HG03108 (cell line): ENCODE measurements at regions not wholly inside any gene's neighbourhood (a gene's known extent, or its start where the extent isn't known, plus 50 kb on each side); places are given as distances from the start of the nearest gene placed in this dataset.
"Not testable (repeated sequence)": the region's sequence is repeated elsewhere in the genome, so short reads cannot be mapped to it uniquely, and the experiment has no call there.

Experiments
- ATAC-seq: cut with Tn5 transposase; IDR thresholded peaks from one replicate; pipeline ENCODE4 v1.9.1; 2021; ENCODE audit warnings: moderate library complexity; ENCODE audit not compliant: unreplicated experiment

- ATAC-seq, result not testable (repeated sequence)
Measured at GRCh38 chr9:66152406-66152805, 415.5 kb downstream of the FOXD4L4 start.

- peak; percentile 100 for ATAC-seq
Measured at GRCh38 chr9:66153021-66153725, 416.2 kb downstream of the FOXD4L4 start.

DNA sequence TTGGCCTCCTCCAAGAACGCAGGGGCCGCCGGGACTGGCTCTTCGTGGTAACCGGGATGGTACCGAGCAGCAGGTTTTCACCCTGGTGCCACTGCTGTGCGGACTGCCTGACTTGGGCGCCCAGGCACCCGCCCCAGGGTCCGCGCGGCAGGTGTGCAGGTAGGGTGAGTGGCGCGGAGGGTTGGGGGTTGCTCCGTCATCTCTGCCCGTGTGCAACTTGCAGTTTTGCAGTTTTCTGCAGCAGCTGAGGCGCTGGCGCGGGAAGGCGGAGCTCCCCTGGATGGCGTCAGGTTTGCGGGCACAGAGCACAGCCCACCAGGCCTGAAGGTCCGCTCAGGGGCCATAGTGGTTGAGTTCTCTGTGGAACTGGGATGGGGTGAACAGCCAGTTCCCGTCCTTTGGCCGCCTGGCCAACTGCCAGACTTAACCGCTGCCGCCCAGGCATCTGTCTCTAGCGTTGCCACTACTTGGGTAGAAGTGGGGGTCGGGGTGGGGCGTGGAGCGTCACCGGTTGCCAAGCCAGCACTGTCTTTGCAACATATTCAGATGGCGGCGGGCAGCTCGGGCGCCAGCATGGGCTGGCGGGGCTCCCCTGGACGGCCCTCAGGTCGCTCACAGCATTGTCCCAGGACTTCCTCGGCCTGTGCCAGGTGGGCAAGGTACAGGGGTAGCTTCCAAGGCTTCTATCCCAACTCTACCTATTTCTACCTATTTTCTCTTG, 417.2 kb downstream of the FOXD4L4 start:
- not testable (repeated sequence) for ATAC-seq

GRCh38 chr9:66182316-66182715, 445.4 kb downstream of the FOXD4L4 start:
- not testable (repeated sequence) for ATAC-seq

DNA sequence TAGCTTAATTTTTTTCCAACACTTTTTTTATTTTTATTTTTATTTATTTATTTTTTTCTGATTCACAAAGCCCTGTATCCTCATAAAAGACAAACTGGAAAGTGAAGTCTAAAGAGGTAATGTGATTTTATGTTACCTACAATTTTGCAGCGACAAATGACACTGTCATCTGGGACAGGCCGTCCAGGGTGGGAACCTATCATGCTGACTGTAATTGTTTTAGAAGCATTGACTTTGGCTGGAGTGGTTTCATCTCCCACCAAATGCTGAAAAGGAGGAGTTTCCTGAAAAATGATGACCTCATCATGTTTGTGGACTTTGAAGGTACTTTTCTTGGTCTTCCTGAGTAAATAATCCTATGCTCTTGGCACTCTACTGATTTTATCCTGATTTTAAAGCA, 446.7 kb downstream of the FOXD4L4 start:
- ATAC-seq, result not testable (repeated sequence)

GRCh38 chr9:66197199-66197598, 460.3 kb downstream of the FOXD4L4 start:
- ATAC-seq, result not testable (repeated sequence)

GRCh38 chr9:66198421-66198820, 461.5 kb downstream of the FOXD4L4 start:
- not testable (repeated sequence) for ATAC-seq

DNA sequence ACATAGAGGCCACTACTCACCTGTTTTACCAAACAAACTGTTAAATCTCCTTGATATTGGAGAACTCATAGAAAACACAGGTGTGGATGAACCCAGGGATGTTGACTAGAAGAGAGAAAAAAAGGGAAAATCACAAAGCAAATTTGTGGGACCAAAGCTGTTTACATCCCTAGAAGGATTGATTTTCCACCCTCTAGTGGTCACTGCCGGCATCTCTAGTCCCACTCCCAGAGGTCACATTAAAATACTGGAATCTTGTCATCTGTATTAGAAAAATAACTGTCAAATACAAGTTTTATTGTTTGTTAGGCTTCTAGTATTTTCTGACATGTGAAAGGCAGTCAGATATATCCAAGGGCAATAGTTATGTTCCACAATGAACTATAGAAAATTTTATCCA, 469.7 kb downstream of the FOXD4L4 start:
- ATAC-seq, result not testable (repeated sequence)

GRCh38 chr9:66207914-66208313, 471.0 kb downstream of the FOXD4L4 start:
- not testable (repeated sequence) for ATAC-seq

- ATAC-seq, result not testable (repeated sequence)
Measured at GRCh38 chr9:66244763-66245162, 507.8 kb downstream of the FOXD4L4 start.

DNA sequence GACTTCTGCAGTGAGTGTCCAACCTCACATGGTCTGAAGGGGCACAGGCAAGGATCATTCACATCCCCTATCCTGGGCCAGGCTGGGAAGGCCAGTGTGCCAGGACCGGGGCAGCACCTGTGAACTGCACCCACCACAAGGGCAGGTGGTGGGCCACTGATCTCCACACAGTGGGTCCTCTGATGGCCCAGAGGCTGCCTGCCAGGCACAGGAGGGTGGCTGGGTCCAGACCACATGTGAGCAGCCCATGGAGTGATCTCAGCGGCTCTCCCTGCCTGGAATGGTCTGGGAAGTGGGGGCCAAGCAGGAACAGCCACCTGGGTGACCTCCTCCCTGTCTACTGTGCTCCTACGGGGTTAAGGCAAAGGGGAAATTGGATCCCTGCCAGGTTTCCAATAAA, 508.5 kb downstream of the FOXD4L4 start:
- ATAC-seq, result not testable (repeated sequence)

GRCh38 chr9:66257581-66257980, 520.6 kb downstream of the FOXD4L4 start:
- not testable (repeated sequence) for ATAC-seq

- ATAC-seq, result not testable (repeated sequence)
Measured at GRCh38 chr9:66261576-66261975, 524.6 kb downstream of the FOXD4L4 start.

DNA sequence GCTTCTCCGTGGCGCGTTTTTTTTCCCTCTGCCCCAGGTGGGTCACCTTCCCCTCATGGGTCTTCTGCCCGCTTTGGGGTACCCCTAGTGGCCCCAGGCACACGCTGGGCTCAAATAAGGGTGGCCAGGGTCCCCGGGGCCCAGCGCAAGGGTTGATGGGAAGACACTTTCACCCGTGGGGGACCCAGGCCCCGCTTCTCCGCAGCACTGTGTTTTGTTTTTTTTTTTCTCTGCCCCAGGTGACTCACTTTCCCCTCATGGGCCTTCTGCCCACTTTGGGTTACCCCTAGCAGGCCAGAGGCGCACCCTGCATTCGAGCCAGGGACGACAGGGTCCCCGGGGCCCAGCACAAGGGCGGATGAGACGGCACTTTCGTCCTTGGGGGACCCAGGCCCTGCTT, 526.7 kb downstream of the FOXD4L4 start:
- not testable (repeated sequence) for ATAC-seq

GRCh38 chr9:66264786-66265185, 527.8 kb downstream of the FOXD4L4 start:
- ATAC-seq, result not testable (repeated sequence)

- not testable (repeated sequence) for ATAC-seq
Measured at GRCh38 chr9:66266202-66266601, 529.3 kb downstream of the FOXD4L4 start.

DNA sequence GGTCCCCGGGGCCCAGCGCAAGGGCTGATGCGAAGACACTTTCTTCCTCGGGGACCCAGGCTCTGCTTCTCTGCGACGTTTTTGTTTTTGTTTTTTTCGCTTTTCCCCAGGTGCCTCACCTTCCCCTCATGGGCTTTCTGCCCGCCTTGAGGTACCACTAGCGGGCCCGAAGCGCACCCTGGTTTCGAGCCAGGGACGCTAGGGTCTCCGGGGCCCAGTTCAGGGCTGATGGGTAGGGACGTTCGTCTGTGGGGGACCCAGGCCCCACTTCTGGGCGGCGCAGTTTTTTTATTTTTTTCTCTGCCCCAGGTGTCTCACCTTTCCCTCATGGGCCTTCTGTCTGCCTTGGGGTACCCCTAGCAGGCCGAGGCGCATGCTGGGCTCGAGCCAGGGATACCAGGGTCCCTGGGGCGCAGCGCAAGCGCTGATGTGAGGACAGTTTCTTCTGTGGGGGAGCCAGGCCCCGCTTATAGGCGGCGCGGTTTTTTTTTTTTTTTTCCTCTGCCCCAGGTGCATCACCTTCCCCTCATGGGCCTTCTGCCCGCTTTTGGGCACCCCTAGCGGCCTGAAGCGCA, 530.0 kb downstream of the FOXD4L4 start:
- ATAC-seq, result not testable (repeated sequence)

- not testable (repeated sequence) for ATAC-seq
Measured at GRCh38 chr9:66267684-66268083, 530.7 kb downstream of the FOXD4L4 start.

DNA sequence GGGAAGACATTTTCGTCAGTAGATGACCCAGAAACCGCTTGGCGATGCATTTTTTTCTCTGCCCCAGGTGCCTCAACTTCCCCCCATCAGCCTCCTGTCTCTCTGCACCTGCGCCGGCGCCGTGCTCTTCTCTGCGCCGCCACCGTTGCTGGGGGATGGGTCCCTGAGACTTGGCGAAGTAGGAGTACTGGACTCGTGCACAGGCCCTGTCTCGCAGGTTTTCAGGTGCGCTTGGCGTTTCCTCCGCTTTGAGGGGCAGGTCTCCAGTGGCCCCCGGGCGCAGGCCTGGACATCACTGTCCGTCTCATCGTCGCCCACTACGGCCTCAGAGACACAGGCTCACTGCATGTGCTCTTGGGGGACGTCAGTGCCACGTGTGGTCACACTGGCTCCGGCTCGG, 532.1 kb downstream of the FOXD4L4 start:
- not testable (repeated sequence) for ATAC-seq

GRCh38 chr9:66269783-66270182, 532.8 kb downstream of the FOXD4L4 start:
- ATAC-seq, result not testable (repeated sequence)

- ATAC-seq, result not testable (repeated sequence)
Measured at GRCh38 chr9:66278809-66279208, 541.9 kb downstream of the FOXD4L4 start.
